GM21447 (cell line): ENCODE measurements at regions not wholly inside any gene's neighbourhood (a gene's known extent, or its start where the extent isn't known, plus 50 kb on each side); places are given as distances from the start of the nearest gene placed in this dataset.

Experiments
- ATAC-seq: cut with Tn5 transposase; IDR thresholded peaks from one replicate; pipeline ENCODE4 v1.9.1; 2021; ENCODE audit not compliant: unreplicated experiment

- no peak for ATAC-seq
These were observed 1095.7 kb upstream of the ZEB2 start for GRCh38 chr2:145615626-145616025.

- no peak for ATAC-seq
These were observed 1090.0 kb upstream of the ZEB2 start for GRCh38 chr2:145609951-145610350.

GRCh38 chr2:145601361-145601925, 1081.5 kb upstream of the ZEB2 start:
- no peak for ATAC-seq

- no peak for ATAC-seq
These were observed 1080.9 kb upstream of the ZEB2 start for GRCh38 chr2:145600811-145601210.

- no peak for ATAC-seq
These were observed 1079.8 kb upstream of the ZEB2 start for GRCh38 chr2:145599756-145600155.

- no peak for ATAC-seq
These were observed 1078.5 kb upstream of the ZEB2 start for GRCh38 chr2:145598434-145598833.

GRCh38 chr2:145597809-145598208, 1077.9 kb upstream of the ZEB2 start:
- no peak for ATAC-seq

- ATAC-seq, result no peak
These were observed 1077.1 kb upstream of the ZEB2 start for GRCh38 chr2:145597006-145597405.

- ATAC-seq, result peak; percentile 47
These were observed 1076.5 kb upstream of the ZEB2 start for GRCh38 chr2:145596416-145596815.

GRCh38 chr2:145595296-145595695, 1075.4 kb upstream of the ZEB2 start:
- ATAC-seq, result no peak

GRCh38 chr2:145593991-145594614, 1074.2 kb upstream of the ZEB2 start:
- no peak for ATAC-seq

GRCh38 chr2:145593280-145593679, 1073.4 kb upstream of the ZEB2 start:
- no peak for ATAC-seq

- ATAC-seq, result no peak
These were observed 1072.4 kb upstream of the ZEB2 start for GRCh38 chr2:145592361-145592760.

- no peak for ATAC-seq
These were observed 1071.3 kb upstream of the ZEB2 start for GRCh38 chr2:145591109-145591809.

- no peak for ATAC-seq
These were observed 1068.0 kb upstream of the ZEB2 start for GRCh38 chr2:145587922-145588321.

GRCh38 chr2:145584353-145584752, 1064.4 kb upstream of the ZEB2 start:
- no peak for ATAC-seq

GRCh38 chr2:145573608-145574007, 1053.7 kb upstream of the ZEB2 start:
- ATAC-seq, result no peak

GRCh38 chr2:145572238-145572637, 1052.3 kb upstream of the ZEB2 start:
- no peak for ATAC-seq

GRCh38 chr2:145569108-145569507, 1049.2 kb upstream of the ZEB2 start:
- ATAC-seq, result no peak

- no peak for ATAC-seq
These were observed 1044.1 kb upstream of the ZEB2 start for GRCh38 chr2:145563741-145564615.

- no peak for ATAC-seq
These were observed 1041.2 kb upstream of the ZEB2 start for GRCh38 chr2:145561152-145561551.
